Sigmoid colon (tissue), 4 donors: ENCODE measurements at regions not wholly inside any gene's neighbourhood (a gene's known extent, or its start where the extent isn't known, plus 50 kb on each side); places are given as distances from the start of the nearest gene placed in this dataset.

Experiments
- POLR2A ChIP-seq, 2 donors: fragments of 450-650 bp; IDR thresholded peaks; one replicate each; pipeline ENCODE4 v1.6.1; 2016; ENCODE audit warnings: antibody characterized with exemption in 2 of 2, mild to moderate bottlenecking in 2 of 2, moderate library complexity in 2 of 2
- POLR2AphosphoS5 ChIP-seq, 4 donors: sonication (generic); formaldehyde crosslinking; IDR thresholded peaks; one replicate each; pipeline ENCODE4 v1.6.1; 2017; ENCODE audit warnings: antibody characterized with exemption in 4 of 4
- TF ChIP-seq, protein P1 (sequence below), 4 experiments: fragments of 450-650 bp in 3 of 4; fragments of 200-600 bp in 1 of 4; IDR thresholded peaks; one replicate each; pipeline ENCODE4 v1.5.1; 2016 to 2019; ENCODE audit warnings: antibody characterized with exemption in 4 of 4, mild to moderate bottlenecking in 3 of 4, moderate library complexity in 2 of 4

DNA sequence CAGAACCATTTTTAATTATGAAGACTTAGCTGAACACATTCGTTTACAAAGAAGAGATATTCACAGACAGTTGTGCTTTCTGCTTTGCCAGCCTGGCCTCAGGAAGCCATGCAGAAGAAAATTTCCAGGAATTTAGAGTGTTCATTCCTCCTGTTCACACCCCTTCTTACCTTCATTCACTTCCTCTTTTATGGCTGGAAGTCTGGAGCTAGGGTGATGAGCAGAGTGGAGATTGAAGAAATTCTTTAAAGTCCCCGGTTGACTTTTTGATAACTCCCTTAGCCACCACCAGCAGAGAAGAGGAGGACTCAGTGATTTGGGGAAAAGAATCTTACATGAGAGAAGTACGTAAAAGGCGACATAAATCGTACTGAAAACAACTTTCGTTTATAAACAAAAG lies 263.6 kb upstream of the TSHZ3 start:
- TF ChIP-seq, protein P1, sequence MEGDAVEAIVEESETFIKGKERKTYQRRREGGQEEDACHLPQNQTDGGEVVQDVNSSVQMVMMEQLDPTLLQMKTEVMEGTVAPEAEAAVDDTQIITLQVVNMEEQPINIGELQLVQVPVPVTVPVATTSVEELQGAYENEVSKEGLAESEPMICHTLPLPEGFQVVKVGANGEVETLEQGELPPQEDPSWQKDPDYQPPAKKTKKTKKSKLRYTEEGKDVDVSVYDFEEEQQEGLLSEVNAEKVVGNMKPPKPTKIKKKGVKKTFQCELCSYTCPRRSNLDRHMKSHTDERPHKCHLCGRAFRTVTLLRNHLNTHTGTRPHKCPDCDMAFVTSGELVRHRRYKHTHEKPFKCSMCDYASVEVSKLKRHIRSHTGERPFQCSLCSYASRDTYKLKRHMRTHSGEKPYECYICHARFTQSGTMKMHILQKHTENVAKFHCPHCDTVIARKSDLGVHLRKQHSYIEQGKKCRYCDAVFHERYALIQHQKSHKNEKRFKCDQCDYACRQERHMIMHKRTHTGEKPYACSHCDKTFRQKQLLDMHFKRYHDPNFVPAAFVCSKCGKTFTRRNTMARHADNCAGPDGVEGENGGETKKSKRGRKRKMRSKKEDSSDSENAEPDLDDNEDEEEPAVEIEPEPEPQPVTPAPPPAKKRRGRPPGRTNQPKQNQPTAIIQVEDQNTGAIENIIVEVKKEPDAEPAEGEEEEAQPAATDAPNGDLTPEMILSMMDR (IDR thresholded peaks at IDR 0.05), result no peak
- TF ChIP-seq POLR2A (IDR thresholded peaks at IDR 0.05) (no peak), POLR2AphosphoS5 (IDR thresholded peaks at IDR 0.05) (no peak)
